PFSK-1 (cell line): ENCODE measurements at regions not wholly inside any gene's neighbourhood (a gene's known extent, or its start where the extent isn't known, plus 50 kb on each side); places are given as distances from the start of the nearest gene placed in this dataset.

ENCODE experiments used
- FOXP2 ChIP-seq: optimal IDR thresholded peaks from 2 replicates; pipeline ENCODE3; 2011; ENCODE audit warnings: borderline replicate concordance, control low read depth, inconsistent platforms; ENCODE audit not compliant: insufficient read depth; ENCODE audit errors: extremely low read length, extremely low read depth
- POLR2AphosphoS5 ChIP-seq: IDR thresholded peaks from 2 replicates; pipeline ENCODE4 v1.6.1; 2012; ENCODE audit warnings: low read depth, mild to moderate bottlenecking, control low read depth, low read length, moderate library complexity
- SIN3A ChIP-seq: IDR thresholded peaks from 2 replicates; pipeline ENCODE4 v1.6.1; 2012; ENCODE audit warnings: mild to moderate bottlenecking, low read length, moderate library complexity, borderline replicate concordance; ENCODE audit not compliant: insufficient read depth
- TAF1 ChIP-seq: IDR thresholded peaks from 2 replicates; pipeline ENCODE4 v1.6.1; 2012; ENCODE audit warnings: low read length, control low read depth, borderline replicate concordance; ENCODE audit not compliant: insufficient read depth
- TF ChIP-seq, protein P1 (sequence below), 2 experiments: IDR thresholded peaks; 2 replicates each; pipeline versions ENCODE4 v1.6.1 to v1.8.0; 2011 to 2012; ENCODE audit warnings: low read depth in 2 of 2, low read length in 2 of 2, control low read depth in 1 of 2, inconsistent platforms in 1 of 2, mild to moderate bottlenecking in 1 of 2, moderate library complexity in 1 of 2; ENCODE audit not compliant: insufficient read depth in 1 of 2

DNA sequence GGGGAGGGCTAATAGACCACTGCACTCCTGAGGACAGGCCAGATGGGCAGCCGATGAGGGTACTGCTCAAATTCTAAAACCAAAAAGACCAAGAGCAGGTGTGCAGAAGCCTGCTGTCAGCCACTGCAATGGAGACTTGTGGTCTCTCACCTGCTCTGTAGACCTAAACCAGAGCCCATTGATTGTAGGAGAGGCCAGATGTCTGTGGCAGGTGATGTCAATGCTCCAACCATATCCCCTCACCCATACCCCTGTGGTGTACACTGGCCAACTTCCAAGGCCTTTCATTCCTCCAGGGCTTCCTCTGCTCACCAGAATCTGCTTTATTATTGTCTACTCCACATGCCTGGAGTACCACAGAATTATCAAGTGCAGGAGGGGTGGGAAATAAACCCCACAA is 116.9 kb upstream of the CHST15 start:
- TF ChIP-seq, protein P1, sequence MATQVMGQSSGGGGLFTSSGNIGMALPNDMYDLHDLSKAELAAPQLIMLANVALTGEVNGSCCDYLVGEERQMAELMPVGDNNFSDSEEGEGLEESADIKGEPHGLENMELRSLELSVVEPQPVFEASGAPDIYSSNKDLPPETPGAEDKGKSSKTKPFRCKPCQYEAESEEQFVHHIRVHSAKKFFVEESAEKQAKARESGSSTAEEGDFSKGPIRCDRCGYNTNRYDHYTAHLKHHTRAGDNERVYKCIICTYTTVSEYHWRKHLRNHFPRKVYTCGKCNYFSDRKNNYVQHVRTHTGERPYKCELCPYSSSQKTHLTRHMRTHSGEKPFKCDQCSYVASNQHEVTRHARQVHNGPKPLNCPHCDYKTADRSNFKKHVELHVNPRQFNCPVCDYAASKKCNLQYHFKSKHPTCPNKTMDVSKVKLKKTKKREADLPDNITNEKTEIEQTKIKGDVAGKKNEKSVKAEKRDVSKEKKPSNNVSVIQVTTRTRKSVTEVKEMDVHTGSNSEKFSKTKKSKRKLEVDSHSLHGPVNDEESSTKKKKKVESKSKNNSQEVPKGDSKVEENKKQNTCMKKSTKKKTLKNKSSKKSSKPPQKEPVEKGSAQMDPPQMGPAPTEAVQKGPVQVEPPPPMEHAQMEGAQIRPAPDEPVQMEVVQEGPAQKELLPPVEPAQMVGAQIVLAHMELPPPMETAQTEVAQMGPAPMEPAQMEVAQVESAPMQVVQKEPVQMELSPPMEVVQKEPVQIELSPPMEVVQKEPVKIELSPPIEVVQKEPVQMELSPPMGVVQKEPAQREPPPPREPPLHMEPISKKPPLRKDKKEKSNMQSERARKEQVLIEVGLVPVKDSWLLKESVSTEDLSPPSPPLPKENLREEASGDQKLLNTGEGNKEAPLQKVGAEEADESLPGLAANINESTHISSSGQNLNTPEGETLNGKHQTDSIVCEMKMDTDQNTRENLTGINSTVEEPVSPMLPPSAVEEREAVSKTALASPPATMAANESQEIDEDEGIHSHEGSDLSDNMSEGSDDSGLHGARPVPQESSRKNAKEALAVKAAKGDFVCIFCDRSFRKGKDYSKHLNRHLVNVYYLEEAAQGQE (IDR thresholded peaks at IDR 0.05; ENCODE audit: insufficient read depth in 1 of 2, low read depth in 2 of 2, low read length in 2 of 2): no peak
- no peak for TF ChIP-seq POLR2AphosphoS5
- TF ChIP-seq SIN3A: no peak
- no peak for TF ChIP-seq TAF1
- TF ChIP-seq FOXP2: no peak
